ENCODE measurements at regions not wholly inside any gene's neighbourhood (a gene's known extent, or its start where the extent isn't known, plus 50 kb on each side); places are given as distances from the start of the nearest gene placed in this dataset.

DNA sequence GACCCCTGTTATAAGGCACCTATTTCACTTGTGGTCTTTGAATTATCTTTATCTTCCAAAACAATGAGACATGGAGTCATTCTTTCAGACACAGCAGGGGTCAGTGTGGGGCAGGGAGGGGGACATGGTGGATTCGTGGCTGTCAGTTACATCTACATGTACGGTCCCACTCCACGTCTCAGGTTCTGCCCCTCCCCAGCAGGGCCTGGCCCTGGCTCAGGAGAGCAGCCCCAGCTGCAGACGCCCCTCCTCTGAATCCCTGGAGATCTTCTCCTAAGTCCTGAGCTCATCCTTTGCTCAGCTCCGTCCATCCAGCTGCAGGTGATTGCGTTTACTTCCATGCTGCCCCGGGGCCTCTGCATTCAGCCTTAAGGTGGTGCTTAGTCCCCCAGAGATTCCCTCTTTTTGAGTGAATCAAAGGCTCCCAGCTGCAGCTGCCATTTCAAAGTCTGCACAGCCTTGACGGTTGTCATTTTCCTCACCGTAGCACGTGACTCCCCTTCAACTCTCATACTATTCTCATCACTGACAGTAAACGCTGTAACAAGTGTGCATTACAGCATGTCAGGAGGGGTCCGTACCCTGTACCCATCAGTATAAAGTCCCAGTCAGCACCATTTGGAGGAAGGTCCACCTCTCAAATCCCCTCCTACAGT, 113.4 kb upstream of the TCERG1L start:
- H3K36me3 ChIP-seq = no peaks in the 10 kb centered on the region
- H3K27me3 ChIP-seq = no peaks in the 10 kb centered on the region
- H3K4me1 ChIP-seq = no peaks in the 10 kb centered on the region
- no peaks in the 10 kb centered on the region for H3K9me3 ChIP-seq
- H3K4me3 ChIP-seq = no peak overlapping the region
- no peak overlapping the region for H3K27ac ChIP-seq
- no peak for DNase-seq
- intact Hi-C loops (cut with DNase I; ENCODE audit: low total_unique reads) = no loop called here
- no peak for TF ChIP-seq POLR2A (IDR thresholded peaks at IDR 0.05)
- TF ChIP-seq, protein P1, sequence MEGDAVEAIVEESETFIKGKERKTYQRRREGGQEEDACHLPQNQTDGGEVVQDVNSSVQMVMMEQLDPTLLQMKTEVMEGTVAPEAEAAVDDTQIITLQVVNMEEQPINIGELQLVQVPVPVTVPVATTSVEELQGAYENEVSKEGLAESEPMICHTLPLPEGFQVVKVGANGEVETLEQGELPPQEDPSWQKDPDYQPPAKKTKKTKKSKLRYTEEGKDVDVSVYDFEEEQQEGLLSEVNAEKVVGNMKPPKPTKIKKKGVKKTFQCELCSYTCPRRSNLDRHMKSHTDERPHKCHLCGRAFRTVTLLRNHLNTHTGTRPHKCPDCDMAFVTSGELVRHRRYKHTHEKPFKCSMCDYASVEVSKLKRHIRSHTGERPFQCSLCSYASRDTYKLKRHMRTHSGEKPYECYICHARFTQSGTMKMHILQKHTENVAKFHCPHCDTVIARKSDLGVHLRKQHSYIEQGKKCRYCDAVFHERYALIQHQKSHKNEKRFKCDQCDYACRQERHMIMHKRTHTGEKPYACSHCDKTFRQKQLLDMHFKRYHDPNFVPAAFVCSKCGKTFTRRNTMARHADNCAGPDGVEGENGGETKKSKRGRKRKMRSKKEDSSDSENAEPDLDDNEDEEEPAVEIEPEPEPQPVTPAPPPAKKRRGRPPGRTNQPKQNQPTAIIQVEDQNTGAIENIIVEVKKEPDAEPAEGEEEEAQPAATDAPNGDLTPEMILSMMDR (IDR thresholded peaks at IDR 0.05) = no peak

DNA sequence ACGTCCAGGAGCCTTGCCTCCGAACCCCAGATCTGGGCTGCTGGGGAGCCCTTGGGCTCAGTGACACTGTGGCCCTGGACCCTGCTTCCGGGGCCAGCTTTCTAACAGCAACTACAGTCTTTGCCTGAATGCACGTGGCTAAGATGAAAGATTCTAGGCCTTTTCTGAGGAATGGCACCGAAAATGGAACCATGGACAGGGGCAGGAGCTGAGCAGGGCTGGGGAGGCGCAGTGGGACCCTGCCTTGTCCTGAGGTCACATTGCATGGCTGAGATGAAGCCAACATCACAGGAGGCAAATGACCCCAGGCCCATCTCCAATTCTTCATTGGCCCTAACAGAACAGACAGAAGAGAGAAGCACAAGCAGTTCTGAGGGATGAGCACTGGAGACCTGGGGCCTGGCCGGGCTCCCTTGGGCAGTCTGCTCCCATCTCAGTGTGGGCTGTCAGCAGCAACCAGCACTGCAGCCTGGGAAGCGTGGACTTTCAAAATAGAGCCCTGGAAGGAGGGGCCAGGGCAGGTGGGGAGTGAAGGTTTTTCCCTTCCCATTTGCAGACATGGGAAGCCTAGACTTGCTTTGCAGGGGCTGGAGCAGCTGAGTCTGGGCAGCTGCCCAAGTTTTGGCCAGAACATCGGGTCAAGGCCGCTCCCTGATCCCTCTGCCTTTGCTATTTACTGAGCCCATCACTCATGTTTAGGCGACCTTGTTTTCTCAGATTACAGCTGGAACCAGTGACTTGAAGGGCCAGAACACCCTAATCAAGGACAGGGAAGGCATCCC, 114.4 kb upstream of the TCERG1L start:
- TF ChIP-seq, protein P1 (IDR thresholded peaks at IDR 0.05) = no peak
- TF ChIP-seq POLR2A (IDR thresholded peaks at IDR 0.05) = no peak
- no peak for DNase-seq
- no peaks in the 10 kb centered on the region for H3K36me3 ChIP-seq
- no peaks in the 10 kb centered on the region for H3K27me3 ChIP-seq
- H3K9me3 ChIP-seq = no peaks in the 10 kb centered on the region
- intact Hi-C loops (cut with DNase I; ENCODE audit: low total_unique reads) = no loop called here
- H3K27ac ChIP-seq = no peak overlapping the region
- no peak overlapping the region for H3K4me3 ChIP-seq
- H3K4me1 ChIP-seq = no peaks in the 10 kb centered on the region

DNA sequence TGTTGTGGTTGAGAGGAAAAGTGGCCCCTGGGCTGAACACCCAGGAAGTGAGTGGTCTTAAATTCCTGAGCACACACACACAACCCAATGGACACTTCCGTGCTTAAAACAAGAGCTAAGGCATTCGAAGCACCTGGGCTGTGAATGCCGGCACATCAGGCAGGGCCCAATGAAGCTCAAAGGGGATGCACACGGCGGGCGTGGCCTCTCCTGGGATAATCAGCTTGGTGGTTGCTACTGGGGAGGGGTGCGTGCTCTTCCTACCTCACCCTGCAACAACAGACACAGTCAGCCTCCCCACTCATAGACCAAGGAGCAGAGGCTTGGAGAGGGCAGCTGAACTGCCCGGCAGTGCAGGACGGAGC, 115.0 kb upstream of the TCERG1L start:
- Histone ChIP-seq H3K36me3 (no peaks in the 10 kb centered on the region), H3K27me3 (no peaks in the 10 kb centered on the region), H3K4me3 (no peak overlapping the region), H3K9me3 (no peaks in the 10 kb centered on the region), H3K4me1 (no peaks in the 10 kb centered on the region), H3K27ac (no peak overlapping the region)
- intact Hi-C loops (cut with DNase I; ENCODE audit: low total_unique reads) = no loop called here
- no peak for DNase-seq
- TF ChIP-seq, protein P1 (IDR thresholded peaks at IDR 0.05) = no peak
- no peak for TF ChIP-seq POLR2A (IDR thresholded peaks at IDR 0.05)

DNA sequence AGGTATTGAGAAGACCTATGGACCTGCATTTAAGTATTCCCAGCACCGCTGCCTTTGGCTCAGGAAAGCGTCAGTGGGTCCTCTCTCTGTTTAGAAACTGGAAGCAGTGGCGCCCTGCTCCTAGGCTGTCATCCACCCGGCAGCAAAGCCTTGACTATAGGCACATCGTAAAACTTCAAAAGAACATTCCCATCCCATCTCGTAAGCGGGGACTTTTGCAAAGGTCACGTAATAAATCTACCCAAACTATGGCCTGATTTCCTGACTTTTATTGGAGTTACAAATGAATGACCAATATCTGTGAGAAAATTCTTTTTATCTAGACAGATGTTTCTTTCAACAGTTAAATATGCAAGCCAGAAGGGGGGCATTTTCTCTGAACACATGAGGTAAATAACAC, 115.8 kb upstream of the TCERG1L start:
- intact Hi-C loops (cut with DNase I; ENCODE audit: low total_unique reads) = no loop called here
- Histone ChIP-seq H3K27ac (no peak overlapping the region), H3K4me3 (no peak overlapping the region), H3K36me3 (no peaks in the 10 kb centered on the region), H3K9me3 (no peaks in the 10 kb centered on the region), H3K27me3 (no peaks in the 10 kb centered on the region), H3K4me1 (no peaks in the 10 kb centered on the region)
- TF ChIP-seq POLR2A (IDR thresholded peaks at IDR 0.05) = no peak
- TF ChIP-seq, protein P1 (IDR thresholded peaks at IDR 0.05) = no peak
- DNase-seq = no peak

DNA sequence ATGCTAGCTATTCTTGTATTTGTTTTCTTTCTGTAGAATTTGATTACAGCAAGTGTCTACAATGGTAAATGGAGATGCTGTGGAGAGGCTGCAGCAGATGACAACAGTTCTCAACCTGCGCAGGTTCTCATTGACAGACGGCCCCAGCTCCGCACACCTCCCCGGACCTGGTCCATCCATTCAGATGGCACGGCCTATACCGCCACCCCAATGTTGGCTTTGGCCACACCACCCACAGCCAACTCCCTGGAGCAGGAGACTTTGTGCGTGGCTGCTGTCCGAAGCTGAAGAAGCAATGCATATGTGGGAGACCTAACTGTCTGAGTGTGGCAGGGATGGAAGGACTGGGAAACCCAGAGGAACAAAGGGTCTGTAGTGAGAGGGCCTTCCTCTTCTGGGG, 116.4 kb upstream of the TCERG1L start:
- no peaks in the 10 kb centered on the region for H3K27me3 ChIP-seq
- no peaks in the 10 kb centered on the region for H3K36me3 ChIP-seq
- no peak for DNase-seq

More for the DNA sequence above, 116.4 kb upstream of the TCERG1L start:
- intact Hi-C loops (cut with DNase I; ENCODE audit: low total_unique reads) = no loop called here
- H3K9me3 ChIP-seq = no peaks in the 10 kb centered on the region
- no peaks in the 10 kb centered on the region for H3K4me1 ChIP-seq
- no peak for TF ChIP-seq POLR2A (IDR thresholded peaks at IDR 0.05)
- TF ChIP-seq, protein P1 (IDR thresholded peaks at IDR 0.05) = no peak
- H3K27ac ChIP-seq = no peak overlapping the region
- H3K4me3 ChIP-seq = no peak overlapping the region

All from uterus (tissue), 3 donors.